ENCODE measurements at regions not wholly inside any gene's neighbourhood (a gene's known extent, or its start where the extent isn't known, plus 50 kb on each side); places are given as distances from the start of the nearest gene placed in this dataset.

- TF ChIP-seq NFIC (IDR thresholded peaks at IDR 0.05), result no peak
- TF ChIP-seq TAF1 (IDR thresholded peaks at IDR 0.05; ENCODE audit: low read depth), result no peak
- TF ChIP-seq REST (IDR thresholded peaks at IDR 0.05; ENCODE audit: low read depth), result no peak
- TF ChIP-seq TCF12 (IDR thresholded peaks at IDR 0.05; ENCODE audit: low read depth), result no peak
- TF ChIP-seq MAX (IDR thresholded peaks at IDR 0.05), result no peak
- TF ChIP-seq EP300 (IDR thresholded peaks at IDR 0.05; ENCODE audit: borderline replicate concordance), result no peak
- TF ChIP-seq CREB1 (IDR thresholded peaks at IDR 0.05; ENCODE audit: low read depth), result no peak
- no peak for TF ChIP-seq TEAD4 (IDR thresholded peaks at IDR 0.05)
- TF ChIP-seq USF1 (IDR thresholded peaks at IDR 0.05), result no peak
- no peak for TF ChIP-seq FOXM1 (IDR thresholded peaks at IDR 0.05; ENCODE audit: borderline replicate concordance, low read depth)
- TF ChIP-seq CEBPB (IDR thresholded peaks at IDR 0.05), result no peak
- no peak for TF ChIP-seq YY1 (IDR thresholded peaks at IDR 0.05; ENCODE audit: low read depth)
- TF ChIP-seq ZBTB7A (IDR thresholded peaks at IDR 0.05; ENCODE audit: low read depth), result no peak
- TF ChIP-seq EGR1 (IDR thresholded peaks at IDR 0.05), result no peak
- no peak for TF ChIP-seq RAD21 (IDR thresholded peaks at IDR 0.05; ENCODE audit: low read depth)
Observed at GRCh38 chr10:10513898-10514297, 503.8 kb upstream of the CELF2 start.

GRCh38 chr10:10514797-10515196 lies 502.9 kb upstream of the CELF2 start:
- TF ChIP-seq FOXM1 (IDR thresholded peaks at IDR 0.05; ENCODE audit: borderline replicate concordance, low read depth) (no peak), CREB1 (IDR thresholded peaks at IDR 0.05; ENCODE audit: low read depth) (no peak), TAF1 (IDR thresholded peaks at IDR 0.05; ENCODE audit: low read depth) (no peak), ZBTB7A (IDR thresholded peaks at IDR 0.05; ENCODE audit: low read depth) (no peak), CEBPB (IDR thresholded peaks at IDR 0.05) (no peak), YY1 (IDR thresholded peaks at IDR 0.05; ENCODE audit: low read depth) (no peak), TCF12 (IDR thresholded peaks at IDR 0.05; ENCODE audit: low read depth) (no peak), REST (IDR thresholded peaks at IDR 0.05; ENCODE audit: low read depth) (no peak), EP300 (IDR thresholded peaks at IDR 0.05; ENCODE audit: borderline replicate concordance) (no peak), NFIC (IDR thresholded peaks at IDR 0.05) (no peak), TEAD4 (IDR thresholded peaks at IDR 0.05) (no peak), MAX (IDR thresholded peaks at IDR 0.05) (no peak), EGR1 (IDR thresholded peaks at IDR 0.05) (no peak), RAD21 (IDR thresholded peaks at IDR 0.05; ENCODE audit: low read depth) (no peak), USF1 (IDR thresholded peaks at IDR 0.05) (no peak)

GRCh38 chr10:10515479-10516204 lies 502.0 kb upstream of the CELF2 start:
- TF ChIP-seq EP300 (IDR thresholded peaks at IDR 0.05; ENCODE audit: borderline replicate concordance), result no peak
- no peak for TF ChIP-seq CEBPB (IDR thresholded peaks at IDR 0.05)
- no peak for TF ChIP-seq TEAD4 (IDR thresholded peaks at IDR 0.05)
- no peak for TF ChIP-seq MAX (IDR thresholded peaks at IDR 0.05)
- no peak for TF ChIP-seq YY1 (IDR thresholded peaks at IDR 0.05; ENCODE audit: low read depth)
- no peak for TF ChIP-seq EGR1 (IDR thresholded peaks at IDR 0.05)
- no peak for TF ChIP-seq ZBTB7A (IDR thresholded peaks at IDR 0.05; ENCODE audit: low read depth)
- TF ChIP-seq TAF1 (IDR thresholded peaks at IDR 0.05; ENCODE audit: low read depth), result no peak
- no peak for TF ChIP-seq RAD21 (IDR thresholded peaks at IDR 0.05; ENCODE audit: low read depth)
- TF ChIP-seq USF1 (IDR thresholded peaks at IDR 0.05), result no peak
- no peak for TF ChIP-seq NFIC (IDR thresholded peaks at IDR 0.05)
- TF ChIP-seq FOXM1 (IDR thresholded peaks at IDR 0.05; ENCODE audit: borderline replicate concordance, low read depth), result no peak
- TF ChIP-seq TCF12 (IDR thresholded peaks at IDR 0.05; ENCODE audit: low read depth), result no peak

- TF ChIP-seq ZBTB7A (IDR thresholded peaks at IDR 0.05; ENCODE audit: low read depth) (no peak), REST (IDR thresholded peaks at IDR 0.05; ENCODE audit: low read depth) (no peak), NFIC (IDR thresholded peaks at IDR 0.05) (no peak), TEAD4 (IDR thresholded peaks at IDR 0.05) (no peak), EGR1 (IDR thresholded peaks at IDR 0.05) (no peak), TCF12 (IDR thresholded peaks at IDR 0.05; ENCODE audit: low read depth) (no peak), FOXM1 (IDR thresholded peaks at IDR 0.05; ENCODE audit: borderline replicate concordance, low read depth) (no peak), RAD21 (IDR thresholded peaks at IDR 0.05; ENCODE audit: low read depth) (no peak), CEBPB (IDR thresholded peaks at IDR 0.05) (no peak), CREB1 (IDR thresholded peaks at IDR 0.05; ENCODE audit: low read depth) (no peak), TAF1 (IDR thresholded peaks at IDR 0.05; ENCODE audit: low read depth) (no peak), YY1 (IDR thresholded peaks at IDR 0.05; ENCODE audit: low read depth) (no peak), USF1 (IDR thresholded peaks at IDR 0.05) (no peak), EP300 (IDR thresholded peaks at IDR 0.05; ENCODE audit: borderline replicate concordance) (no peak), MAX (IDR thresholded peaks at IDR 0.05) (no peak)
Observed at GRCh38 chr10:10516346-10517130, 501.1 kb upstream of the CELF2 start.
